ENCODE measurements at regions not wholly inside any gene's neighbourhood (a gene's known extent, or its start where the extent isn't known, plus 50 kb on each side); places are given as distances from the start of the nearest gene placed in this dataset.

GRCh38 chr5:109522404-109522803 lies 112.6 kb upstream of the PJA2 start:
- TF ChIP-seq CTCF (IDR thresholded peaks at IDR 0.05) (no peak), POLR2AphosphoS5 (IDR thresholded peaks at IDR 0.05) (no peak)
